GM19023 (cell line): ENCODE measurements at regions not wholly inside any gene's neighbourhood (a gene's known extent, or its start where the extent isn't known, plus 50 kb on each side); places are given as distances from the start of the nearest gene placed in this dataset.

Experiments used
- ATAC-seq: cut with Tn5 transposase; IDR thresholded peaks from one replicate; pipeline ENCODE4 v1.9.1; 2021; ENCODE audit warnings: mild to moderate bottlenecking, moderate library complexity; ENCODE audit not compliant: unreplicated experiment

- ATAC-seq, result no peak
These were observed 402.1 kb upstream of the CHD6 start for GRCh38 chr20:42020316-42020715.

- ATAC-seq, result no peak
These were observed 400.8 kb upstream of the CHD6 start for GRCh38 chr20:42018979-42019378.

DNA sequence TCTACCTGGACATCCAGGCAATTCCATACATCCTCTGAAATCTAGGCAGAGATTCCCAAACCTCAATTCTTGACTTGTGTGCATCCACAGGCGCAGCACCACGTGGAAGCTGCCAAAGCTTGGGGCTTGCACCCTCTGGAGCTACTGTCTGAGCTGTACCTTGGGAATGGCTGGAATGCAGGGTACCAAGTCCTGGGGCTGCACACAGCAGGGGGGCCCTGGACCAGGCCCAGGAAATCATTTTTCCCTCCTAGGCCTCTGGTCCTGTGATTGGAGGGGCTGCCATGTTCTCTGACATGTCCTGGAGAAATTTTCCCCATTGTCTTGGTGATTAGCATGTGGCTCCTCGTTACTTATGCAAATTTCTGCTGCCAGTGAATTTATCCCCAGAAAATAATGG lies 391.9 kb upstream of the CHD6 start:
- no peak for ATAC-seq

DNA sequence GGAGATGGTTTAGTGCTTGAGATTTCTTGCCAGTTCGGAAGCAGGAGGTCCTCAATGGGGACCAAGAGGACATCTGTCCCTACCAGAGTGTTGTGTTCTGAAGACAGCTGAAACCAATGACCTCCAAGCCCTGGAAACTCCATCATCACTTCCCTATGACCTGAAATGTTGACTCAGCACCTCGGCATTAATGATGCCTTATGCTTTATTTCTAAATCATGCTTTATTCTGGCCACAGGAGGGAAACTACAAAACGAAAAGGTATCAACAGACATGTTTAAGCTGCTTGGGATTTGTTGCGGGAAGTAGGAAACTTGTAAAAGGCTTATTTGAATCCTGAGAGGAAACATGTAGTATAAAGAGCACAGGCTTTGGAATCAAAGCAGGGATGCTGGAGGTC lies 389.1 kb upstream of the CHD6 start:
- ATAC-seq, result no peak

DNA sequence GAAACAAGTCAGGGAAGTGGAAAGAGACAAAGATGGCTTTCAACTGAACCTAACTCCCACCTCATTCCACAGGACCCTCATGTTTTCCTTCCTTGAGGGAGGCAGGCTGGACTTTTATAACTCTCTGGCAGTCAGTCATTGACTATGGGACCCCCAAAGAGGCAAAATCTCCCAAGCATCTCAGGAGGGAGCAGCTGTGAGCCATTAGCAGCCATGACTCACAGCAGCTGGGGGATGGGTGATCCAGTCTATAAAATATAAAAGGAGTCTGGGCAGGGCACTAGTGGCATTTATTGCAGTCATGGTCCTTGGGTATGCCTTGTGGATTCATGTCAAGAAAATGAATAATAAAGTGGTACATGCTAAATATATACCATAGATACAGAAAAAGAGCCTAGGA lies 387.0 kb upstream of the CHD6 start:
- no peak for ATAC-seq

- no peak for ATAC-seq
These were observed 385.2 kb upstream of the CHD6 start for GRCh38 chr20:42003380-42003779.

DNA sequence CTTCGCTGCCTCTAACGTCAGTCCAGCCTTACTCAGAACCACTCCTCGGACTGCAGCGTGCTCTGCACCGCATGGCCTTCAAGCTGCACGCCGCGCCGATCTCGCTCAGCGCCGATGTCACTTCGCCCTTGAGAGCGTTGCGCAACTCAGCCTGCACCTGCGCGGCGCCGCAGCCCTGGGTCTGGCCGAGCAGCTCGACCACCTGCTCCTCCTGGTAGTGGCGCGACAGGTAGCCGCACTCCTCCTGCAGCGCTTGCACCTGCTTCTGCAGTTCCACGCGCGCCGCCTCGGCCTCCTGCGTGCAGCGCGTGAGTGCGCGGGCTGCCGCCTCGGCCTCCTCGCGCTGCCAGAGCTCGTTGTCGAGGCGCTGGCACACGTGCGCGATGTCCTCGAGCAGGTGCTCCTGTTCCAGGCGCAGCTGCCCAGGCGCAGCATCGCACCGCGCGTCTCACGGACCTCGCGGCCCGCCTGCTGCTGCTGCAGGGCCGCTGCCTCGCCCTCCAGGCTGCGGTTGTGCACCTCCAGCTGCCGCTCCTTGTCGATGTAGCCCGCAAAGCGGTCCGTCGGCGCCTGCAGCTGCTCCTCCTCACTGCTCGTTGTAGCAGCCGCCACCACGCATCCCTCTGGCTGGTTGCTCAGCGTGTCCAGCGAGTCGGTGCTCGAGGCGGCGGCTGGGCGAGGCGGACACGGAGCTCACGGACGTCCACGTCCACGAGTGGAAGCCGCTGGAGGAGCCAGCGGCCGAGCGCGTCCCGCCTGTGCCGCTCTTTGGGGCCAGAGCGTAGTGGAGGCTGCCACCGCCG lies 380.6 kb upstream of the CHD6 start:
- no peak for ATAC-seq

DNA sequence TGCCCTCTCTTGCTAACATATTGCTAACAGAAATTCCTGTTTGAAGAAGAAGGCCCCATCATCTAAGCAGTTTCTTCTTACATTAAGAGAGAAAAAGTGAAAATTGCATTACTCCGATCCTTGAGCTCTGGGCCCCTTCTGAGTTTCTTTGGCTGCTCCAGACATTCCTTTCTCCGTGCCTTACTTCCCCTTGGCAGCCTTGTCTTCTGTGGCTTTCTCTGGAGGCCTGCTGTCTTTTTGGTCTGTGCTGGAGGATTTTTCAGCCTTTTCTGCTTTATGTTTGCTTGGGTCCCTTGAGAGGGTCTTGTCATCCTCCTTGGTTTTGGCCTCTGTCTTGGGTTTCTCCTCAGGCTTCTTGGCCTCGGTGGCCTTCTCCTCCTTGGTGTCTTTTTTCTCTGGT lies 378.8 kb upstream of the CHD6 start:
- no peak for ATAC-seq

DNA sequence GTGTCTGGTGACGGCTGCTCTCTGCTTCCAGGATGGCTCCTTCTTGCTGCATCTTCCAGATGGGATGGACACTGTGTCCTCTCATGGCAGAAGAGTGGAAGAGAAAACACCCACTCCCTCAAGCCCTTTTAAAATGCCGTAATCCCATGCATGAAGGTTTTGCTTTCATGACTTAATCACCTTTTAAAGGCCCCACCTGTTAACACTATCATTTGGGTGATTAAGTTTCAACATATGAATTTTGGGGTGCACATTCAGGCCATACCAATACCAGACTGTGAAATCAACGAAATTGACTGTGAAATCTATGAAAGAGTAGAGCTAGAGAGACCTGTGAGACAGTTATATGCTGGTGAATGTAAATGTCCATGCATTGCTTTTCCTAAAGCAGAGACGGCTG lies 374.3 kb upstream of the CHD6 start:
- ATAC-seq, result no peak

GRCh38 chr20:41991412-41991811 lies 373.2 kb upstream of the CHD6 start:
- no peak for ATAC-seq

DNA sequence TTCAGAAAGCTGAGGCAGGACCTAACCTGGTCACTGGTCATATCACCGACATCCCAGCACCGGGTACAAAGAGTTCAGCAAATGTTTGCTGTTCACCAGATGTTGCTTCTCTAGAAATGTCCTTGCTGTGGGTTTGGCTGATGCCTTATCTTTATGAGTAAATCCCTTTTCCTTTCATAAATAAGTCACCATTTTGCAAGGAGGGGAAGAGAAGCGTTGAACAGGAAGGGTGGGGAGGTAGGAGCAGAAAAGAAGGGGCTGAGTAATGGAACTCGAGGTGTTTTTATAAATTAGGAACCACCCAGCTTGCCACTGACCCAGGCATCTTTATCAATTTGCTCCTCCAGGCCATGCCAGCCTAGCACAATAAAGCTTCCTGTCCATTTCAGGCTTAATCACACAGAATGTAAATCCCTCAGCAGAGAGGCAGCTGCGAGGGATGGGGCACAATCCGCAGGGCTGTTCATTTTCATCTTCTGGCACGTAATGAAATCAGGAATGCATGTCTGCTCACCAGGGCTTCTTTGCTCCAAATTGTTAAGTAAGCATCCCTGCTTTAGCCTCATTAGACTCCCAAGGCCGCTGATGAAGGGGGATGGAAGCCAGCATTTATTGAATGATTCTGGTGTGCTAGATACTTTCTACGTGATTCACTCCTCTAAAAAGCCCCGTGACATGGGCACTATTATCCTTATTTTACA lies 371.9 kb upstream of the CHD6 start:
- ATAC-seq, result no peak

- ATAC-seq, result no peak
These were observed 371.0 kb upstream of the CHD6 start for GRCh38 chr20:41989039-41989679.

DNA sequence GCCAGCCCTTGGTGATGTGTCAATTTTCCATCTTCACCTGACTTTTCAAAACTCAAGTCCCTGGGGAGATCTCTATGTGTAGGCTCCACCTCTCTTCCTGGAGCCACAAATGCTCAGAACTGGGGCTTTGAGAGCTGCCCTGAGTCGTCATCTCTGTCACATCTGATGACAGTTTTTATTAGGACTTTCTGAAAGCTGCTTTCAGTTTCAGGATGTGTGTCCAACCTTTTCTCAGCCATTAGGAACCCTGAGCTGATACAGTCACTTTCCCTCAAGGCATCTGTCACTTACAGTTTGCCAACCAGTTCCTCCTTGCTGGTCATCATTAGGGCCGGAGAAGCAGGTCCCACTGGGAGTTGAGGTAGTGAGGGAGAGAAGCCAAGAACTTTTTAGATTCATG lies 365.9 kb upstream of the CHD6 start:
- ATAC-seq, result no peak

GRCh38 chr20:41983159-41983558 lies 365.0 kb upstream of the CHD6 start:
- no peak for ATAC-seq

DNA sequence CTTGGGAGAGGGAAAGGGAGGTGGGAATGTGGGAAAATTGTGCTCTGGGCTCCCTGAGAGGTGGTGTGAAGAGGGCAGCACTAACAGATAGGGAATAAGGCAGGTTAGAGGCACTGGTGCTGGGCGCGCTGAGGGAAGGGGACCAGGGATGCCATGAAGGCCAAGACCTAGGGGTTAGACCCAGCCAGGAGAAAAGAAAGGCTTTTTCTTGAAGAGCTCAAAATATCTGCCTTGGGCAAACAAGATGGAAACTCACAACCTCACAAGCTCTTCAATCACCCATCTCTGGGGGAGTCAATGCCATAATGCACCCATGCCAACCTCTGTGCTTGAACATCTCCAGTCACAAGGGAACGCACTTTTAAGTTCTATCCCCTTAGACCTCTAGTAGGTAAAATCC lies 363.6 kb upstream of the CHD6 start:
- ATAC-seq, result no peak

DNA sequence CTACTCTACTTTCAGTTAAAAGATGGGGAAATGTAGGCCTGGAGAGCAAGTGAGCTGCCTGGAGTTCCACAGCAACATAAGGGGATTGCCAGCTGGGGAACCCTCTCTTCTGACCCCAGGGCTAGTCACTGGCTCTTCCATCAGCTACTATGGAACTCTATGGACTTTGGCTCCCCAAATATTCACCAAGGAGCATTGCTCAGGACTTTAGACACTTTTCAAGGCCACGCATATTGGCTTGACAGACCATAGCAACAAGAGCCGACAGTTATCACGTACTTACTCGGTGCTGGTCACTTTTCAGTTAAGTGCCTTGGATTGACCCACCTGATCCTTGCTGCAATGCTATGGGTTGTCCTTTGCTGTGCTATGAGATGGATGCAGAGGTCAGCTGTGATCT lies 360.7 kb upstream of the CHD6 start:
- ATAC-seq, result no peak

DNA sequence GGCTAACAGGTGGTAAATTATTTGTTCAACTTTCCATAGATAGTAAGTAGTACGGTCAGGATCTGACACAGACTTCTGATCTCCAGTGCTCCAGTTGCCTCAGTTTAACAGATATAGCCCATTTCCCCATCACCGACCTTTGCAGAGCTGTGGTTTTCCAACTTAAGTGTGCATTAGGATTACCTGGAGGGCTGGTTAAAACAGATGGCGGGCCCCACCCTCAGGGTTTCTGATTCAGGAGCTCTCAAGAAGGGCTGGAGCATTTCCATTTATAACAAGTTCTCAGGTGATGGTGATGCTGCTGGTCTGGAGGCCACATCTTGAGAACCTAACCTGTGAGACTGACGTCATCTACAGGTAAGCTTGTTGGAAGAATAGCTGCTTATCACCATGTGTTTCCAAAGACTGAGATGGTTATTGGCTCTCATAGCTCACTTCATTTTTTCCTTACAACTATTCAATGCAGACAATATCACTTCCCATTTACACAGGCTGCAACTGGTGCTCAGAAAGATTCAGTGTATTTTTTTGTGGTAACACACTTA lies 360.1 kb upstream of the CHD6 start:
- ATAC-seq, result no peak

DNA sequence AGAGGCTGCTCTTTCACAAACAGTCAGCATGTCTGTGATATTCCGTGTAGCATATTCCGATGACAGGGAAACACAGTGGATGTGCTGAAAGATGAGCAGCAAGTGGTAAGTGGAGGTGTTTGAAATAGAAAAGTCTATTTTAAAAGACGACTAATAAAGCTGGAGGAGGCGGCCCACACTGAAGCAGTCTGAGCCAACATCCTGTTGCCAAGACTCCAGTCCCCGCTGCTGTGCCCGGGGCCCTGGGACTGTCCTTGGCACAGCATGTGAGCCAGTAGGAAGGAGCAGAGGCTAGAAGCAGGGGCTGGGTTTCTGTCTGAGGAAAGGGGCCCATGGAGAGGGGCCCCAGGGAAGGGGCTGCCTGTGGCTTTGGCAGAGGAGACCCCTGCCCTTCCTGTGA lies 351.5 kb upstream of the CHD6 start:
- no peak for ATAC-seq

DNA sequence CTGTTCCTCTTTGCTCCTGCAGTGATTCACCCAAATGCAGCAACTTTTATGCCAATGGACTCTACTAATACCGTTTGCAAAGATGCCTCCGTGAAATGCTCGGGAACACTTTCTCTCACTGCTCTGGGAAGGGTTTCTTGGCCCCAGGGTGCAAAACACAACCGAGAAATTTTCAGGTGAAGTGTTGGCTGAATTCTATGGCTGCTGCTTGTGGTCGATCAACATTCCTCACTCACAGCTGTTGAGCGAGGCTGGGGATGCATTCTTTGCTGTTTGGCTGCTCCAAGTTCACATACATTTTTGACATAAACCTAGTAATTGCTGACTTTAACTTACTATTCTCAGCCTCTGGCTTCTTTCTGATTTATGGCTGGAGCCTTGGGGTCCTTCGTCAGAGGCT lies 342.0 kb upstream of the CHD6 start:
- no peak for ATAC-seq

DNA sequence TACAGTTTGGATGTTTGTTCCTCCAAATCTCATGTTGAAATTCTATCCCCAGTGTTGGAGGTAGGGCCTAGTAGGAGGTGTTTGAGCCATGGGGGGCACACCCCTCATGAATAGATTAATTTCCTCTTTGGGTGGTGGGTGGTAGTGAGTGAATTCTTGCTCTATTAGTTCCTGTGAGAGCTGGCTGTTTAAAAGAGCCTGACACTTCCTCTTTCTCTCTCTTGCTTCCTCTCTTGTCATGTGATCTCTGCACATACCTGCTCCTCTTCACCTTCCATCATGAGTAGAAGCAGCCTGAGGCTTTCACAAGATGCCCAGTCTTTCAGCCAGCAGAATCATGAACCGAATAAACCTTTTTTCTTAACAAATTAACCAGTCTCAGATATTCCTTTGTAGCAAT lies 340.2 kb upstream of the CHD6 start:
- no peak for ATAC-seq

GRCh38 chr20:41956338-41957074 lies 338.3 kb upstream of the CHD6 start:
- ATAC-seq, result no peak
